Uterus (tissue), 3 donors: ENCODE measurements at regions not wholly inside any gene's neighbourhood (a gene's known extent, or its start where the extent isn't known, plus 50 kb on each side); places are given as distances from the start of the nearest gene placed in this dataset.

Source experiments
- DNase-seq, 2 donors: peaks; one replicate each; pipeline ENCODE4 v3.0.0-alpha.2; 2019 to 2020
- H3K27ac ChIP-seq, 2 donors: fragments of 200-600 bp; sonication (generic); 1 replicate in 1 of 2; 2 replicates in 1 of 2; pipeline ENCODE4 v1.5.1; 2016 to 2018
- H3K27me3 ChIP-seq, 2 donors: fragments of 200-600 bp; sonication (generic); one replicate each; pipeline ENCODE4 v1.5.1; 2018 to 2019; ENCODE audit warnings: control low read depth in 1 of 2
- H3K36me3 ChIP-seq, 2 donors: fragments of 200-600 bp; sonication (generic); one replicate each; pipeline ENCODE4 v1.5.1; 2019; ENCODE audit warnings: control low read depth in 1 of 2
- H3K4me1 ChIP-seq, 2 donors: fragments of 200-600 bp; sonication (generic); one replicate each; pipeline ENCODE4 v1.5.1; 2018 to 2019; ENCODE audit warnings: control low read depth in 1 of 2
- H3K4me3 ChIP-seq, 2 donors: fragments of 200-600 bp; sonication (generic); 1 replicate in 1 of 2; 2 replicates in 1 of 2; pipeline ENCODE4 v1.5.1; 2018 to 2019; ENCODE audit warnings: mild to moderate bottlenecking in 1 of 2
- H3K9me3 ChIP-seq, 2 donors: fragments of 200-600 bp; sonication (generic); one replicate each; pipeline ENCODE4 v1.5.1; 2019; ENCODE audit warnings: control low read depth in 1 of 2
- POLR2A ChIP-seq, 2 donors: fragments of 450-650 bp; IDR thresholded peaks; one replicate each; pipeline ENCODE4 v1.6.1; 2016; ENCODE audit warnings: antibody characterized with exemption in 2 of 2, mild to moderate bottlenecking in 1 of 2, moderate library complexity in 1 of 2
- intact Hi-C: fragments of 100-400 bp; cut with DNase I; formaldehyde crosslinking; loops from one replicate; pipeline ENCODE4 v1.15.1; 2023; ENCODE audit warnings: low total_unique reads
- TF ChIP-seq, protein P1 (sequence below), 4 experiments: fragments of 200-600 bp in 2 of 4; fragments of 450-650 bp in 2 of 4; sonication (generic) in 2 of 4; IDR thresholded peaks; one replicate each; pipeline ENCODE4 v1.5.1; 2016 to 2019; ENCODE audit warnings: antibody characterized with exemption in 4 of 4, mild to moderate bottlenecking in 2 of 4, moderate library complexity in 1 of 4
- donor health status: DM: yes; HTN: yes; CAD: no.

- DNase-seq = no peak
- no peaks in the 10 kb centered on the region for H3K27me3 ChIP-seq
- H3K4me1 ChIP-seq = no peaks in the 10 kb centered on the region
- H3K27ac ChIP-seq = no peak overlapping the region
- H3K4me3 ChIP-seq = no peak overlapping the region
- H3K36me3 ChIP-seq = no peaks in the 10 kb centered on the region
- intact Hi-C loops = no loop called here
- TF ChIP-seq, protein P1, sequence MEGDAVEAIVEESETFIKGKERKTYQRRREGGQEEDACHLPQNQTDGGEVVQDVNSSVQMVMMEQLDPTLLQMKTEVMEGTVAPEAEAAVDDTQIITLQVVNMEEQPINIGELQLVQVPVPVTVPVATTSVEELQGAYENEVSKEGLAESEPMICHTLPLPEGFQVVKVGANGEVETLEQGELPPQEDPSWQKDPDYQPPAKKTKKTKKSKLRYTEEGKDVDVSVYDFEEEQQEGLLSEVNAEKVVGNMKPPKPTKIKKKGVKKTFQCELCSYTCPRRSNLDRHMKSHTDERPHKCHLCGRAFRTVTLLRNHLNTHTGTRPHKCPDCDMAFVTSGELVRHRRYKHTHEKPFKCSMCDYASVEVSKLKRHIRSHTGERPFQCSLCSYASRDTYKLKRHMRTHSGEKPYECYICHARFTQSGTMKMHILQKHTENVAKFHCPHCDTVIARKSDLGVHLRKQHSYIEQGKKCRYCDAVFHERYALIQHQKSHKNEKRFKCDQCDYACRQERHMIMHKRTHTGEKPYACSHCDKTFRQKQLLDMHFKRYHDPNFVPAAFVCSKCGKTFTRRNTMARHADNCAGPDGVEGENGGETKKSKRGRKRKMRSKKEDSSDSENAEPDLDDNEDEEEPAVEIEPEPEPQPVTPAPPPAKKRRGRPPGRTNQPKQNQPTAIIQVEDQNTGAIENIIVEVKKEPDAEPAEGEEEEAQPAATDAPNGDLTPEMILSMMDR (IDR thresholded peaks at IDR 0.05) = no peak
- no peak for TF ChIP-seq POLR2A (IDR thresholded peaks at IDR 0.05)
- no peaks in the 10 kb centered on the region for H3K9me3 ChIP-seq
Observed at GRCh38 chr14:59093902-59094301, 94.6 kb upstream of the DAAM1 start.

- no peak for TF ChIP-seq POLR2A (IDR thresholded peaks at IDR 0.05)
- TF ChIP-seq, protein P1 (IDR thresholded peaks at IDR 0.05) = no peak
- no peak for DNase-seq
- no peak overlapping the region for H3K4me3 ChIP-seq
- intact Hi-C loops = no loop called here
- H3K9me3 ChIP-seq = no peaks in the 10 kb centered on the region
- no peaks in the 10 kb centered on the region for H3K4me1 ChIP-seq
- H3K27me3 ChIP-seq = no peaks in the 10 kb centered on the region
- H3K27ac ChIP-seq = no peak overlapping the region
- no peaks in the 10 kb centered on the region for H3K36me3 ChIP-seq
Observed at GRCh38 chr14:59096303-59096702, 92.2 kb upstream of the DAAM1 start.

DNA sequence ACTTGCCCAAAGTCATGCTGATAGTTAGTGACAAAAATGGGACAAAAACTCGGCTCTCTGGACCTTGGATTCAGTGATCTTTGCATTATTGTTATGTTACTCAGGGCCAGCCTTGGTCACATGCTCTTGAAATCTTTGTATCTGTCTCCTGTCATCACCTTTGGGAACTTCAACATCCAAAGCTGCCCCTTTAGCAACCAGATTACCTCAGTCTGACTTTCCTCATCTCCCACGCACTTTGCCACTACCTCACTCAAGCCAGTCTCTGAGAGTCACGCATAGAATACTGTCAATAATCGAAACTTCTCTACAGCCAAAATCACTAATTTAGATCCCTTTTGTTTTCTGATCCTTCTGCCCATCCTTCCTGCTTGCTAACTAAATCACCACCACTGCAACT is 90.8 kb upstream of the DAAM1 start:
- no peak for DNase-seq
- Histone ChIP-seq H3K27ac (no peak overlapping the region), H3K4me1 (no peaks in the 10 kb centered on the region), H3K9me3 (no peaks in the 10 kb centered on the region), H3K4me3 (no peak overlapping the region), H3K27me3 (no peaks in the 10 kb centered on the region), H3K36me3 (no peaks in the 10 kb centered on the region)
- intact Hi-C loops = no loop called here
- TF ChIP-seq POLR2A (IDR thresholded peaks at IDR 0.05) = no peak
- TF ChIP-seq, protein P1 (IDR thresholded peaks at IDR 0.05) = no peak

GRCh38 chr14:59098377-59098776 is 90.1 kb upstream of the DAAM1 start:
- Histone ChIP-seq H3K27me3 (no peaks in the 10 kb centered on the region), H3K4me3 (no peak overlapping the region), H3K9me3 (no peaks in the 10 kb centered on the region), H3K27ac (no peak overlapping the region), H3K4me1 (no peaks in the 10 kb centered on the region), H3K36me3 (no peaks in the 10 kb centered on the region)
- DNase-seq = no peak
- intact Hi-C loops = no loop called here
- TF ChIP-seq, protein P1 (IDR thresholded peaks at IDR 0.05) = no peak
- no peak for TF ChIP-seq POLR2A (IDR thresholded peaks at IDR 0.05)

- TF ChIP-seq, protein P1 (IDR thresholded peaks at IDR 0.05) = no peak
- no peak for TF ChIP-seq POLR2A (IDR thresholded peaks at IDR 0.05)
- H3K9me3 ChIP-seq = no peaks in the 10 kb centered on the region
- H3K36me3 ChIP-seq = no peaks in the 10 kb centered on the region
- no peak for DNase-seq
- H3K27me3 ChIP-seq = no peaks in the 10 kb centered on the region
- H3K4me3 ChIP-seq = no peak overlapping the region
- H3K27ac ChIP-seq = no peak overlapping the region
- H3K4me1 ChIP-seq = no peaks in the 10 kb centered on the region
- intact Hi-C loops = no loop called here
Observed at GRCh38 chr14:59100205-59100604, 88.3 kb upstream of the DAAM1 start.
